GM10266 (cell line): ENCODE measurements at regions not wholly inside any gene's neighbourhood (a gene's known extent, or its start where the extent isn't known, plus 50 kb on each side); places are given as distances from the start of the nearest gene placed in this dataset.
"Not testable (repeated sequence)": the region's sequence is repeated elsewhere in the genome, so short reads cannot be mapped to it uniquely, and the experiment has no call there.

Experiments used
- DNase-seq: peaks from one replicate; pipeline ENCODE4 v3.0.0; 2012; ENCODE audit errors: extremely low spot score
- TF ChIP-seq, protein P1 (sequence below): IDR thresholded peaks from 2 replicates; pipeline ENCODE4 v1.5.1; 2012; ENCODE audit warnings: mild to moderate bottlenecking, low read depth; ENCODE audit not compliant: control insufficient read depth, insufficient read depth; ENCODE audit errors: missing control alignments

DNA sequence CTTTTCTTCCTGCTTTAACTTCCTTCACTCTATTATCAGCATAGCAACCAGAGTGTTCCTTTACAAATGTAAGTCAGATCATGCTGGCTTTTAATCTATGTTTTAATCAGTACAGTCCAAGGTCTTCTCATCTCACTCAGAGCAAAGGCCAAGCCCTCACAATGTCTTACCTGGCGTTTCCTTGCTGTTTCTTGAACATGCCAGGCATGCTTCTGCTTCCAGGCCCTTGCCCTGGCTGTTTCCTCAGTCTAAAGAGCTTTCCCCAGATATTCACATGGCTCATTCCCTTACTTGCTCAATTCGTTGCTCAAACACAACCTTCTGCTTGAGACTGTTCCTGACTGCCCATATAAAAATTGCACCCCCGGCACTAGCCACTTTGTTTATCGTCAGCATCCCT, 121.7 kb upstream of the GLRA1 start:
- TF ChIP-seq, protein P1, sequence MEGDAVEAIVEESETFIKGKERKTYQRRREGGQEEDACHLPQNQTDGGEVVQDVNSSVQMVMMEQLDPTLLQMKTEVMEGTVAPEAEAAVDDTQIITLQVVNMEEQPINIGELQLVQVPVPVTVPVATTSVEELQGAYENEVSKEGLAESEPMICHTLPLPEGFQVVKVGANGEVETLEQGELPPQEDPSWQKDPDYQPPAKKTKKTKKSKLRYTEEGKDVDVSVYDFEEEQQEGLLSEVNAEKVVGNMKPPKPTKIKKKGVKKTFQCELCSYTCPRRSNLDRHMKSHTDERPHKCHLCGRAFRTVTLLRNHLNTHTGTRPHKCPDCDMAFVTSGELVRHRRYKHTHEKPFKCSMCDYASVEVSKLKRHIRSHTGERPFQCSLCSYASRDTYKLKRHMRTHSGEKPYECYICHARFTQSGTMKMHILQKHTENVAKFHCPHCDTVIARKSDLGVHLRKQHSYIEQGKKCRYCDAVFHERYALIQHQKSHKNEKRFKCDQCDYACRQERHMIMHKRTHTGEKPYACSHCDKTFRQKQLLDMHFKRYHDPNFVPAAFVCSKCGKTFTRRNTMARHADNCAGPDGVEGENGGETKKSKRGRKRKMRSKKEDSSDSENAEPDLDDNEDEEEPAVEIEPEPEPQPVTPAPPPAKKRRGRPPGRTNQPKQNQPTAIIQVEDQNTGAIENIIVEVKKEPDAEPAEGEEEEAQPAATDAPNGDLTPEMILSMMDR: no peak

DNA sequence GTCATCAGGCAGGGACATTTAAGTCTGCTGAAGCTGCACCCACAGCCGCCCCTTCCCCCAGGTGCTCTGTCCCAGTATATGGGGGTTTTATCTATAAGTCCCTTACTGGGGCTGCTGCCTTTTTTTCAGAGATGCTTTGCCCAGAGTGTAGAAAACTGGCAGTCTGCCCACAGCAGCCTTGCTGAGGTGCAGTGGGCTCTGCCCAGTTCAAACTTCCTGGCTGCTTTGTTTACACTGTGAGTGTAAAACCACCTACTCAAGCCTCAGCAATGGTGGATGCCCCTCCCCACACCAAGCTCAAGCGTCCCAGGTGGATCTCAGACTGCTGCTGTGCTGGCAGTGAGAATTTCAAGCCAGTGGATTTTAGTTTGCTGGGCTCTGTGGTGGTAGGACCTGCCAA, 114.2 kb upstream of the GLRA1 start:
- not testable (repeated sequence) for DNase-seq

More for the DNA sequence above, 121.7 kb upstream of the GLRA1 start:
- no peak for DNase-seq

DNA sequence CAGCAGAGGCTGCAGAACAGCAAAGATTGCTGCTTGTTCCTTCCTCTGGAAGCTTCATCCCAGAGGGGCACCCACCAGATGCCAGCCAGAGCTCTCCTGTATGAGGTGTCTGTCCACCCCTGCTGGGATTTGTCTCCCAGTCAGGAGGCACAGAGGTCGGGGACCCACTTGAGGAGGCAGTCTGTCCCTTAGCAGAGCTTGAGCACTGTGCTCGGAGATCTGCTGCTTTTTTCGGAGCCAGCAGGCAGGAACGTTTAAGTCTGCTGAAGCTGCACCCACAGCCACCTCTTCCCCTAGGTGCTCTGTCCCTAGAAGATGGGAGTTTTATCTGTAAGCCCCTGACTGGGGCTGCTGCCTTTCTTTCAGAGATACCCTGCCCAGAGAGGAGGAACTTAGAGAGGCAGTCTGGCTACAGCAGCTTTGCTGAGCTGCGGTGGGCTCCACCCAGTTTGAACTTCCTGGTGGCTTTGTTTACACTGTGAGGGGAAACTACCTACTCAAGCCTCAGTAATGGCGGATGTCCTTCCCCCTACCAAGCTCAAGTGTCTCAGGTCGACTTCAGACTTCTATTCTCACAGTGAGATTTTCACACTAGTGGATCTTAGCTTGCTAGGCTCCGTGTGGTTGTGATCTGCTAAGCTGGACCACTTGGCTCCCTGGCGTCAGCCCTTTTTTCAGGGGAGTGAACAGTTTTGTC, 101.8 kb upstream of the GLRA1 start:
- DNase-seq: not testable (repeated sequence)

DNA sequence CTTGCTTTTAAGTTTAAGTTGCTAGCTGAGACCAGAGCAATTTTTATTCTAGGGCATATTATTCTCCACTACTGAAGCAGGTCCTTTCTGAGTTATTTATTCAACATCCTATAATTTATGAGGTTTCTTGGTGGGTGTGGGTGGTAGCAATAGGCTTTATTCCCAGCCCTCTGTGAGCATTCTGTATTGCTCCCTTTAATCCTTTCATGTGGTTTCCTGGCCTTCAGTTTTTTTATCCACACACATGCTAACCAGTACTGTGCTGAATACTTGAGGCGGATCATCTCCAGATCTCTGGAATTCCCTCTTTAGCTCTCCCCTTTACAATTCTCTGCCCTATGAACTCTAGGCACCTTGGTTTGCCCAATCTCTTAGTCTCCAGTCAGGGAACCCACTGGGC, 91.8 kb upstream of the GLRA1 start:
- TF ChIP-seq, protein P1: no peak
- DNase-seq: no peak

DNA sequence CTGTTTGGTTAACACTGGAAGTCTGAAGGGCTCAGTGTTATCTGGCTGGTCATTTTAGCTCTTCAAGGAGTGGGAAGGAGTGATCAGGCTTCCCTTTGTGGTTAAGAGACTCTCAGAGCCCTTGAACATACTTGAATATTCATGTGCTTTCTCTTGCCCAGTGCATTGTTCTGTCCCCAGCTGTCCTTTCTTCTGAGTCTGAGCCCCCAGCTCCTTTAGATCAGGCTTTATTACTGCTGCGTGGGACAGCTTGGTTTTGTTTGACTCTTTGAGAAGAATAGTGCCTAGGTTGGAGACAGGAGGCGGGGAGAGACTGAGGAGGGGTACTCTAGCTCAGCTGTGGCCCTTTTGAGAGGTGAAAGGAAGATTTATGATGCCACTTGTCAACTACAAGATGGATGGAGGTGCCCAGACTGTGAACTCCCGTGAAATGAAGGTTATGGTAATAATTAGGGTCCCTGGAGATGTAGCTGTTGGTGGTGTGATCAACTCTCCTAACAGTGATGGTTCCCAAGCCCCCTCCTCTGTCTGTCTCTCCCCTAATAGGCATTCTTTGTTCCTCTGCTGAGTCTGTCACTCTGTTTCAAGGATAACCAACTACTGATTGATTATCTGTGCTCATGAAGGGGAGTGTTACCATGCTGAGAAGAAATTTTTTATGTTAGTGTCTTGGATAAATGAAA, 83.1 kb upstream of the GLRA1 start:
- no peak for DNase-seq
- TF ChIP-seq, protein P1: no peak

DNA sequence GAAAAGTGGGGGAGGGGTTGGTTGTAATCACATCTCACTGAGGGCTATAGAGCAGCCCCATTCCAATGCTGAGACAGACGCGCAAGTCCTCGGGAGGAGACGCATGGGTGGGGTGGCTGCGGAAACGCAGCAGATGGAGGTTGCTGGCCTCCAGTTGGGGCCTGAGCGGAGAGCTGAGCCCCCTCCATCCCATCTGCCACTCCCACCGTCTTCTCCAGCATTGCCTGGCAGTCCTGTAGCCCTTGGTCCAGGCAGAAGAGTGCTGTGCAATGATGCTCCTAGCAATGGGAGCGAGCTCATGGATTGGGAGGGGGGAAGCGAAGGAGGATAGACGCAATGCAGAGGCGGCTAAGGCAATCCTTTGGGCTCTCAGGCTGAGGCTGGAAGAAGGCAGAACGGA, 79.4 kb upstream of the GLRA1 start:
- TF ChIP-seq, protein P1: no peak
- no peak for DNase-seq
